ENCODE measurements at regions not wholly inside any gene's neighbourhood (a gene's known extent, or its start where the extent isn't known, plus 50 kb on each side); places are given as distances from the start of the nearest gene placed in this dataset.
A peak's percentile ranks its signal among the peaks of the same experiment; 100 is the strongest.

GRCh38 chr7:121450631-121451198, 54.6 kb upstream of the FAM3C start:
- TF ChIP-seq CTCF (IDR thresholded peaks at IDR 0.05; ENCODE audit: unreplicated experiment), result no peak
- no peaks in the 10 kb centered on the region for H3K4me1 Mint-ChIP-seq (ENCODE audit: insufficient read depth, unreplicated experiment)
- H3K36me3 Mint-ChIP-seq (ENCODE audit: insufficient read depth, unreplicated experiment), result no peaks in the 10 kb centered on the region
- no peak overlapping the region for H3K4me3 Mint-ChIP-seq (ENCODE audit: unreplicated experiment)
- no peak overlapping the region for H3K27ac Mint-ChIP-seq (ENCODE audit: low read depth, unreplicated experiment)
- intact Hi-C loops (cut with micrococcal nuclease), result no loop called here
- no TSS peak for BruUV-seq (replicated peaks)
- POLR2A ChIA-PET, result no interaction called here
- no peaks in the 10 kb centered on the region for H3K9me3 Mint-ChIP-seq (ENCODE audit: unreplicated experiment)
- H3K27me3 Mint-ChIP-seq (ENCODE audit: insufficient read depth, unreplicated experiment), result no peaks in the 10 kb centered on the region
- no peak for DNase-seq (ENCODE audit: unreplicated experiment)
- CTCF ChIA-PET, result interaction anchor here (0.6 kb wide), 1 partner anchor 224 kb away, joined by 4 read pairs; no protein-coding TSS in a partner anchor

DNA sequence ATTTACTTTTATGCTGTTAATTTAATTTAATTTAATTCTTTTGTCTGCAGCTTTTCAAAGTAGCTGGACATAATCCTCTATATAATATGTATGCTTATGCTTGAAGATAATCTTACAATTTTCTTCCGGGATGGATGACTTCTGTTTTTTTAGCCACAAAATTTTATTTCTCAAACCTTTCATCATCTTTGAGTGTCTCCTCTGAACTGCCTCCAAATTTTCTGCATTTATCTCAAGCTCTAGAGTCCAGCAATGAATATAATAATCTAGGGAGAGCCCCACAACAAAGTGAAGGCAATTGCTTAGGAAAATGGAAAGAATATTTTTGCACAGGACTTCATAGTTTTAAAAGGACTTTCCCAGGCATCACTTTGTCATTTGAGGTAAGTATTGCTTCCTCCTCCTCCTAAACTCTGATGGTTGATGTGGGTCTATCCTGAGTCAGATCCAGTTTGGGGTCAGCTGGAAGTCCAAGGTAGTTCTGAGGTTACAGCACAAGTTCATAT, 53.7 kb upstream of the FAM3C start:
- intact Hi-C loops (cut with micrococcal nuclease), result no loop called here
- ChIA-PET CTCF (interaction anchor here (0.8 kb wide), 2 partner anchors 25 to 47 kb away, joined by 4 read pairs; no protein-coding TSS in a partner anchor), POLR2A (no interaction called here)
- Mint-ChIP-seq H3K27me3 (ENCODE audit: insufficient read depth, unreplicated experiment) (no peaks in the 10 kb centered on the region), H3K4me1 (ENCODE audit: insufficient read depth, unreplicated experiment) (no peaks in the 10 kb centered on the region), H3K27ac (ENCODE audit: low read depth, unreplicated experiment) (no peak overlapping the region), H3K9me3 (ENCODE audit: unreplicated experiment) (no peaks in the 10 kb centered on the region), H3K36me3 (ENCODE audit: insufficient read depth, unreplicated experiment) (no peaks in the 10 kb centered on the region), H3K4me3 (ENCODE audit: unreplicated experiment) (no peak overlapping the region)
- TF ChIP-seq CTCF (IDR thresholded peaks at IDR 0.05; ENCODE audit: unreplicated experiment), result no peak
- no peak for DNase-seq (ENCODE audit: unreplicated experiment)
- BruUV-seq (replicated peaks), result no TSS peak

- H3K4me3 Mint-ChIP-seq (ENCODE audit: unreplicated experiment), result no peak overlapping the region
- H3K9me3 Mint-ChIP-seq (ENCODE audit: unreplicated experiment), result no peaks in the 10 kb centered on the region
- CTCF ChIA-PET, result interaction anchor here (0.8 kb wide), 2 partner anchors 25 to 46 kb away, joined by 4 read pairs; no protein-coding TSS in a partner anchor
- intact Hi-C loops (cut with micrococcal nuclease), result no loop called here
- H3K36me3 Mint-ChIP-seq (ENCODE audit: insufficient read depth, unreplicated experiment), result no peaks in the 10 kb centered on the region
- no peaks in the 10 kb centered on the region for H3K4me1 Mint-ChIP-seq (ENCODE audit: insufficient read depth, unreplicated experiment)
- DNase-seq (ENCODE audit: unreplicated experiment), result peak; percentile 6
- no peaks in the 10 kb centered on the region for H3K27me3 Mint-ChIP-seq (ENCODE audit: insufficient read depth, unreplicated experiment)
- POLR2A ChIA-PET, result no interaction called here
- H3K27ac Mint-ChIP-seq (ENCODE audit: low read depth, unreplicated experiment), result no peak overlapping the region
- BruUV-seq (replicated peaks), result no TSS peak
- no peak for TF ChIP-seq CTCF (IDR thresholded peaks at IDR 0.05; ENCODE audit: unreplicated experiment)
Observed at GRCh38 chr7:121449329-121449728, 53.2 kb upstream of the FAM3C start.

- TF ChIP-seq CTCF (IDR thresholded peaks at IDR 0.05; ENCODE audit: unreplicated experiment), result no peak
- H3K4me3 Mint-ChIP-seq (ENCODE audit: unreplicated experiment), result no peak overlapping the region
- ChIA-PET POLR2A (no interaction called here), CTCF (no interaction called here)
- intact Hi-C loops (cut with micrococcal nuclease), result no loop called here
- no peaks in the 10 kb centered on the region for H3K9me3 Mint-ChIP-seq (ENCODE audit: unreplicated experiment)
- no peaks in the 10 kb centered on the region for H3K4me1 Mint-ChIP-seq (ENCODE audit: insufficient read depth, unreplicated experiment)
- no TSS peak for BruUV-seq (replicated peaks)
- no peaks in the 10 kb centered on the region for H3K36me3 Mint-ChIP-seq (ENCODE audit: insufficient read depth, unreplicated experiment)
- no peaks in the 10 kb centered on the region for H3K27me3 Mint-ChIP-seq (ENCODE audit: insufficient read depth, unreplicated experiment)
- H3K27ac Mint-ChIP-seq (ENCODE audit: low read depth, unreplicated experiment), result no peak overlapping the region
- no peak for DNase-seq (ENCODE audit: unreplicated experiment)
Observed at GRCh38 chr7:121448429-121448828, 52.3 kb upstream of the FAM3C start.
